DMS79 (cell line): ENCODE measurements at regions not wholly inside any gene's neighbourhood (a gene's known extent, or its start where the extent isn't known, plus 50 kb on each side); places are given as distances from the start of the nearest gene placed in this dataset.
A peak's percentile ranks its signal among the peaks of the same experiment; 100 is the strongest.

Experiments used
- DNase-seq: peaks from one replicate; lab custom pipeline; 2025; lab: John Stamatoyannopoulos, UW

DNA sequence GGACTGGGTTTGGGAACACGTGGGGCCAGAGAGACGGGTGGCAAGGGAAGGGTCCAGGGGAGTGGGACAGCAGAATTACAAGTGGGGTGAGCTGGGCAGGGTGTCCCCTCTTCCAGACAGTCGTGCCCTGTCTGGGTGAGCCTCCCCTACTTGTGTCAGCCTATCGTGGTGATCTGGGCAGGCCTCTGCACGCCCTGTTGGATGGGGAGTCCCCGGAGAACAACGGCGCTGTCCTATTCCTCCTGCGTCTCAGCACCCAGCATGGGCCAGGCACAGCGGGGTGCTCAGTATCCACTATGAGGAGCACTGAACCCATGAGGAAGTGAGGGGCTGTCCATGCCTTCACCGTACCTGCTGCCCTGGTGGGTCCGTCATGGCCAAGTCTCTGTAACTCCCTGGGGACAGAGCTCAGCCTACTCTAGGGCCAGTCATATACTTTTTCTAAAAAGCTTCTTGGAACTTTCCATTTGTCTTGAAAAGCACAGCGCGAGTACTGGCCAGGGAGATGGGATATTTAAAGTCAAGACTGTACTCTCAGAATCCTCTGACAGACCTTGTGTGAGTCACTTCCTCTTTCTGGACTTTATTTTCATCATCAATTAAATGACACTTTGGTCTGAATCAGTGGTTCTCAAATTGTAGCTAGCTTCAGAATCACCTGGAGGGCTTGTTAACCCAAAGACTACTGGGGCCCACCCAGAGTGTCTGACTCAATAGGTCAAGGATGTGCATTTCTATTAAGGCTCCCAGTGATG is 81.7 kb upstream of the NECTIN1 start:
- DNase-seq: no peak

DNA sequence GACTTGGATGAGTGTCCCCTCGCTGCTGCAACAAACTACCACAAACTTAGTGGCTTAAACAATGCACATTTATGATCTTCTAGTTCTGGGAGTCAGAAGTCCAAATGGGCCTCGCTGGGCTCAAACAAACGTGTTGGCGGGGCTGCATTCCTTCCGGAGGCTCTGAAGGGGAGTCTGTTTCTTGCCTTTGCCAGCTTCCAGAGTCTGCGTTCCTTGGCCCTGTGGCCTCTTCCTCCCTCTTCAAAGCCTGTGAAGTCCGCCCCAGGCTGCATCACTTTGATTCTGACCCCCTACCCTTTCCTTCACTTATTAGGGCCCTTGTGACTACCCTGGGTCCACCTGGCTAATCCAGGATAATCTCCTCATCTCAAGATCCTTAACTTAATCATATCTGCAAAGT is 80.3 kb upstream of the NECTIN1 start:
- DNase-seq: no peak

DNA sequence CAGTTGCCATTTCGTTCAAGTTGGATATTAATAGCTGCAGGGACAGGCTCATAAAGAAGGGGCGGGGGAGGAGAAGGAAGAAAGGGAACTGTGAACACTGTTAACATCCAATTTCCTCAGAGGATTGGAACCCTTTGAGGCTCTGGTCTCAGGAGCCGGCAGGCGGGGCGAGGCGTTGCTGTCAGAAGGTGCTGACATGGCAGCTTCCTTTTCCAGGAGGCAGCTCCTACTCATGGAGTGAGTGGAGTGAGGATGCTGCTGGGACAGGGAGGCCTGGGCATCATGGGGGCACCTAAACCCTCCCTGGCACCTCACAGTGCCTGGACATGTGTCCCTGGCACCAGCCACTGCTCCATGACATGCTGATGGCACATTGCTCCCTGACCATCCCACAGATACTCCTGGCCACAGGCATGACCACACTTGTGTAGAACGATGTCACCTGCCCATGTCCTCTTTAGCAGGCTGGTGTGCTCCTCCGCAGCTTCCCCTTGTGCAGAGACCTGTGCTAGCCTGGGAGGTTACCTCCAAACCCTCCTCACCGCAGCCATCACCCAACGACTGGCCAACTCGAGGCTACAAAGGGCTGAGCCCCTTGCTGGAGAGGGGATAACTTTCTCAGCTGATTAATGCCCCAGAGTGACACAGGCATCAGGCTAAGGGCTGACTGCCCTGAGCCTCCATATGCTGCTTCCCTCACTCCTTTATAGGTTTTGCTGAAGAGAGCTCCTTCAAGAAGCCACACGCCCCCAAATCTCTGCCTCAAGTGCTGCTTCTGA is 79.6 kb upstream of the NECTIN1 start:
- DNase-seq: no peak

- no peak for DNase-seq
Measured at GRCh38 chr11:119807841-119808240, 78.8 kb upstream of the NECTIN1 start.

GRCh38 chr11:119807402-119807801 is 78.4 kb upstream of the NECTIN1 start:
- DNase-seq: no peak

- no peak for DNase-seq
Measured at GRCh38 chr11:119806064-119806915, 77.3 kb upstream of the NECTIN1 start.

DNA sequence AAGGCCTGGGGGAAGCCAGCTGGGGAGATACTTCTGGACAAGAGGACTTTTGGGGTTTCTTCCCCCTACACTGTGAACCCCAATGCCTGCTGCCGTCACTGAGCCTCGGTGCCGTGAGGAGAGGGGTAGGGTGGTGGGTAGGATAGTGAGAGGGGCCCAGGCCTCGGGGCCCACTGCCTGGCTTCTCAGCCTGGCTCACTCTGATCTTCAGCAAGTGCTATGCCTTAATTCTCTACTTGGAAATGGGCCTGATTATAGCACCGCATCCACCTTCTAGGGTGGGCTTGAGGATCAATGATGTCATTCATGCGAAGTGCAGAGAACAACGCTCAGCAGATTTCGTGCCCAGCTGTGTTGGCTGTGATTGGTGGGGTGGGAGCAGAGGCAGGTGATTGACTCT is 76.7 kb upstream of the NECTIN1 start:
- no peak for DNase-seq

- DNase-seq: no peak
Measured at GRCh38 chr11:119804698-119805097, 75.7 kb upstream of the NECTIN1 start.

GRCh38 chr11:119803726-119804294 is 74.8 kb upstream of the NECTIN1 start:
- DNase-seq: no peak

DNA sequence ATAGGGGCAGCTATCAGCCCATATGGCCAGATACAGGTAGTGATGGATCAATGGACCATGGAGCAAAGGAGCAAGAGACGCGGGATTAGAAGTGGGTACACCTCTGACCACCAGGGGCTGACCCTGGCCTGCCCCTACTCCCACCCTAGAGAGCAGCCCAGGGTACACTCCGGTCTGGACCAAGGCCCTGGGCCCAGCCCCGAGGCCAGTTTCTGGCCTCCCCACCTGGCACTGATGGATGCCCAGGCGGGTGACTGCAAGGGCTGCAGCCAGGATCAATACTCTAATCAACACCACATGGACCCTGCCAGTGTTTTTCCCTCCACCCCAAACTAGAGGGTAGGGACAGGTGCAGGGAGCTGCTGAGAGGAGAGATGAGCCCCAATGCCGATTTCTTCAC is 74.1 kb upstream of the NECTIN1 start:
- DNase-seq: no peak

- no peak for DNase-seq
Measured at GRCh38 chr11:119802670-119803069, 73.7 kb upstream of the NECTIN1 start.

DNA sequence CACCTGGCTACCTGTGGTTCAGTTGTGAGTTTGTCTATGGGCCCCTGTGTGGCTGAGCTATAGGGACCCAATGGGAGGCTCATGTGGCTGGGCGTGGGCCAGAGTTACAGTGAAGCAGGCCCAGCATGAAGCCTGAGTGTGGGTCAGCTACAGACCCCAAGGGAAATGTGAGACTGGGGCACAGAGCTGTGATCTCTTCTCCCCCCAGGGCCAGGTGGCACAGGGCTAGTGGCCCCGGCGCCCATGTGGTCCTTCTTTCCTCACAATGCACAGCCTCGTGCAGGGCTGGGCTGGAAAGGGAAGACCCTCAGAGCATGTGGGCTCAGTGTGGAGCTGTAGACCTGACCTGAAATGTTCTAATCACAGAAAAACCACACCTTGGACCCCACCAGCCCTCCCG is 71.6 kb upstream of the NECTIN1 start:
- no peak for DNase-seq

DNA sequence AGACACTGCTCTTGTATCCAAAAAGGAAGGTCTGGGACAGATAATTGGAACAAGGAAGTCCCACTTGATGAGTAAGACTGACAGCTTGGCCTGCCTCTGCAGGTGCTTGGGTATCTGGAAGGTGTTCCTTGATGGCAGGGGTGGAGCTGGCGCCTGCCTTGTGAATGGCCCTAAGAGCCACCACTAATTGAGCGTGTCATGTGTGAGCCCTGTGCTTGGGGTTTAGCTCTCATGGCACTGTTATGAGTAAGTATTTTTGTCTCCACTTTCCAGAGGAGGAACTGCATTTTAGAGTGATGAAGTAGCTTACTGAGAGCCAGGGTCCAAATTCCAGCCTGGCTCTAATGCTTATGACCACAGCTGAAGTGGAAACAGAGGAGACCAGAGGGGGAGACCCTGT is 71.2 kb upstream of the NECTIN1 start:
- peak; percentile 87 for DNase-seq

DNA sequence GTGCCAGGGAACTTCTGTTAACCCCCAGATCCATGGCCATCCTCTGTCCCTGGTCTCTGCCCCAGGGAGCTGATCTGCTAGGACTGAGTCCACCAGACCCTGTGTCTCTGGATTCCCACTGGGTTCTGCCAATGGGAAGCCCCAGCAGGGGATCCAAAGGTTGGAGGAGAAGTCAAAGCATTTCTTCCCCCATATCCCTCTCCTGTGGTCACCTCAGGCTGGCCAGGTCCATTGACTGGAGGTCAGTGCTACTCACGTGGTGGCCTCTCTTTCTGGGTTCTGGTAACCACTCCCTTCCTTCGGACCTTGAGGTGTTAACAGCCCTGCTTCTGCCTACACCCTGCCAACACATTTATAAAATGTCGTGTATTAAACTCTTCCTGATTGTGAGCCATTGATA is 69.7 kb upstream of the NECTIN1 start:
- no peak for DNase-seq

- DNase-seq: no peak
Measured at GRCh38 chr11:119797736-119798135, 68.7 kb upstream of the NECTIN1 start.

- DNase-seq: peak; percentile 61
Measured at GRCh38 chr11:119797123-119797611, 68.2 kb upstream of the NECTIN1 start.

GRCh38 chr11:119796363-119797060 is 67.5 kb upstream of the NECTIN1 start:
- no peak for DNase-seq

DNA sequence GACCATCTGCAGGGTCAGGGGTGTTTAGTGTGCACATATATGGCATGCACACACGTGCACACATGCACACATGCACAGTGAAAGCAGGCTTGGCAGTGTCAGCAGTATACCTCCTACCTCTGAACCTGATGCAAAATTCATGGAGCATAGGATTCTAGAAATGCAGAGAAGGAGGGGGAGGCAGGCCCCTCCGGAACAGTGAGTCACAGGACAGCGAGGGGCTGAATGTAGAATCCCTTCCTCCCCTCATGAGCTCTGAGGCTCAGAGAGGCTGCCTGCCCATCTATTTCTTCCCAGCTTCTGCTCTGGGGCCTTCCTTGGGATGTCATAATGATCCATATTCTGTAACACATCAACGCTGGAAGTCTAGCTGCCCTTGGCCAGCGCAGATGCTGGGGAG is 66.7 kb upstream of the NECTIN1 start:
- no peak for DNase-seq

- no peak for DNase-seq
Measured at GRCh38 chr11:119795231-119795630, 66.2 kb upstream of the NECTIN1 start.

DNA sequence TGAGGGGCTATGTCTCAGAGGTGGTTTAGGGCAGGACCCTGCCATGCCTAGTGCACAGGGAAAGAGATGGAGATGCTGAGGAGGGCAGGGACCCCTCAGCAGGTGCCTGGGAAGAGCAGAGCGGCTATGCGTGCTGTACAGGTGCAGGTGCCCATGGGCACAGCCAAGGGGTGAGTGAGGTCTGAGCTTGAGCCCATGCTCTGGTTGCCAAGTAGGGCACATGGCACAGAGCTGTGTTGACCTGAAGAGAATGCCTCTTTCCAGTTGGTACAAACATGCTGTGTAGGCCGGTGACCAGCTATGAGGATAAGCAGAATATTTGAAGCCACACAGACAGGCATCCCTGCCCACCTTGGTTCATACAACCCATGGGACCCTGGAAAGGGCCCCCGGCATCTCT is 65.8 kb upstream of the NECTIN1 start:
- no peak for DNase-seq

DNA sequence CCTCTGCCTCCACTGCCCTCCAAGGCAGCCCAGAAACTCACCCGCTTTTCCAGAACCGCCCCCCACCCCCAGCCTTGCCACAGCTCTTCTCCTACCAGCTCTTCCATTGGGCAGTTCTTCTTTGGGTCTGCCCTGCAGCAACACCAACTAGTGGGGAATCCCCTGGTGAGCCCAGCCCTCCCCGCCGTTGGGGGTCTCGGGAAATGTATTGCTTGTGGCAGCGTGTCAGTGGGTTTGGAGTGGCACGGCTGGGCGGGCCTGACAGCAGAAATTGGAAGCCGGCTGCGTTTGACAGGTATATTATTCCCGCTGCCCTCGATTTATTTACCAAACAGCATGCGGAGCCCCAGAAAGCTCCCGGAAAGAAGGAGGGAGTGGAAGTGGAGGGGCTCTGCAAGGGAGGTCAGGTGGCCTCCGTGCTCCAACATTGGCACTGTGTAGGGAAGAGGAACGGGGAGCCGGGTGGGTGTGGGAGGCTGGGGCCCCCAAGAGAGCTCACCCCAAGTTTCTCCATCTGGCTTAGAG is 65.2 kb upstream of the NECTIN1 start:
- DNase-seq: no peak
